CD4-positive, alpha-beta T cell (primary cell): ENCODE measurements at regions not wholly inside any gene's neighbourhood (a gene's known extent, or its start where the extent isn't known, plus 50 kb on each side); places are given as distances from the start of the nearest gene placed in this dataset.

Source experiments
- ATAC-seq: fragments of 200-7000 bp; cut with Tn5 transposase; one replicate; pipeline ENCODE4 v1.10.0; 2022; ENCODE audit warnings: mild to moderate bottlenecking; ENCODE audit not compliant: poor library complexity
- CTCF ChIA-PET: fragments of 350-600 bp; sonication (Branson Sonifier 250); formaldehyde crosslinking; loops from one replicate; lab custom pipeline; 2021; ENCODE audit warnings: antibody characterized with exemption, inconsistent platforms; lab: Charles Lee
- POLR2A ChIA-PET: fragments of 350-600 bp; sonication (Branson Sonifier 250); formaldehyde crosslinking; loops from one replicate; lab custom pipeline; 2021; ENCODE audit warnings: antibody characterized with exemption, inconsistent platforms; lab: Charles Lee
- DNase-seq, 14 experiments: peaks; one replicate each; pipeline ENCODE4 v3.0.0-alpha.2; 2013 to 2020; ENCODE audit warnings: mixed read lengths in 2 of 14
- H3K27ac ChIP-seq, 2 donors: one replicate each; pipeline versions ENCODE4 v1.5.1 to v1.7.0; 2013; ENCODE audit warnings: low read length in 2 of 2, low read depth in 1 of 2, mild to moderate bottlenecking in 1 of 2
- H3K27me3 ChIP-seq, 2 experiments: 1 replicate in 1 of 2; 2 replicates in 1 of 2; pipeline versions ENCODE4 v1.6.1 to v1.7.0; 2013; ENCODE audit warnings: low read length in 2 of 2, control low read depth in 1 of 2, mild to moderate bottlenecking in 1 of 2, moderate library complexity in 1 of 2; ENCODE audit not compliant: insufficient read depth in 2 of 2, control insufficient read depth in 1 of 2
- H3K36me3 ChIP-seq: one replicate; pipeline ENCODE4 v1.6.1; 2013; ENCODE audit warnings: low read length, control low read depth; ENCODE audit not compliant: insufficient read depth
- H3K4me1 ChIP-seq: one replicate; pipeline ENCODE4 v1.6.1; 2013; ENCODE audit warnings: low read length, control low read depth; ENCODE audit not compliant: insufficient read depth
- H3K4me3 ChIP-seq: one replicate; pipeline ENCODE4 v1.5.1; 2013; ENCODE audit warnings: mild to moderate bottlenecking, low read length, moderate library complexity
- H3K9me3 ChIP-seq, 2 experiments: 1 replicate in 1 of 2; 2 replicates in 1 of 2; pipeline versions ENCODE4 v1.6.1 to v1.7.0; 2013; ENCODE audit warnings: low read length in 2 of 2, mild to moderate bottlenecking in 2 of 2, control low read depth in 1 of 2, moderate library complexity in 1 of 2; ENCODE audit not compliant: control insufficient read depth in 1 of 2, insufficient read depth in 1 of 2
- H3K27ac Mint-ChIP-seq: one replicate; pipeline ENCODE4 v1.8.0; 2020; ENCODE audit warnings: mixed read lengths
- H3K27me3 Mint-ChIP-seq: one replicate; pipeline ENCODE4 v1.8.0; 2021; ENCODE audit warnings: mixed read lengths
- H3K36me3 Mint-ChIP-seq: one replicate; pipeline ENCODE4 v1.8.0; 2021; ENCODE audit warnings: low read depth, mixed read lengths
- H3K4me1 Mint-ChIP-seq: one replicate; pipeline ENCODE4 v1.8.0; 2021; ENCODE audit warnings: low read depth, mixed read lengths
- H3K4me3 Mint-ChIP-seq: one replicate; pipeline ENCODE4 v1.8.0; 2020; ENCODE audit warnings: mild to moderate bottlenecking, mixed read lengths
- H3K9me3 Mint-ChIP-seq: one replicate; pipeline ENCODE4 v1.8.0; 2020; ENCODE audit warnings: mixed read lengths
- intact Hi-C, 2 experiments: fragments of 100-400 bp; cut with DNase I in 1 of 2; cut with micrococcal nuclease in 1 of 2; formaldehyde crosslinking; loops; one replicate each; pipeline versions ENCODE4 v1.15.1 to v1.9.0; 2023 to 2025; cut with DNase I, micrococcal nuclease
- TF ChIP-seq, protein P1 (sequence below): fragments of 200-600 bp; IDR thresholded peaks from one replicate; pipeline ENCODE4 v1.8.0; 2022; ENCODE audit warnings: antibody characterized with exemption, mild to moderate bottlenecking

- no peak overlapping the region for H3K27ac Mint-ChIP-seq
- CTCF ChIA-PET, result no interaction called here
- no peak for ATAC-seq
Measured at GRCh38 chr6:124903797-124904196, 58.4 kb upstream of the RNF217 start.

GRCh38 chr6:124907596-124907995 lies 54.6 kb upstream of the RNF217 start:
- no peaks in the 10 kb centered on the region for H3K9me3 Mint-ChIP-seq
- no peaks in the 10 kb centered on the region for H3K9me3 ChIP-seq
- no peaks in the 10 kb centered on the region for H3K4me1 ChIP-seq
- H3K36me3 ChIP-seq, result no peaks in the 10 kb centered on the region
- CTCF ChIA-PET, result no interaction called here
- intact Hi-C loops, result no loop called here
- H3K4me3 Mint-ChIP-seq, result no peak overlapping the region
- no peaks in the 10 kb centered on the region for H3K36me3 Mint-ChIP-seq
- no peak overlapping the region for H3K4me3 ChIP-seq
- DNase-seq (no peak), ATAC-seq (no peak)
- H3K27ac Mint-ChIP-seq, result no peak overlapping the region
- TF ChIP-seq, protein P1, sequence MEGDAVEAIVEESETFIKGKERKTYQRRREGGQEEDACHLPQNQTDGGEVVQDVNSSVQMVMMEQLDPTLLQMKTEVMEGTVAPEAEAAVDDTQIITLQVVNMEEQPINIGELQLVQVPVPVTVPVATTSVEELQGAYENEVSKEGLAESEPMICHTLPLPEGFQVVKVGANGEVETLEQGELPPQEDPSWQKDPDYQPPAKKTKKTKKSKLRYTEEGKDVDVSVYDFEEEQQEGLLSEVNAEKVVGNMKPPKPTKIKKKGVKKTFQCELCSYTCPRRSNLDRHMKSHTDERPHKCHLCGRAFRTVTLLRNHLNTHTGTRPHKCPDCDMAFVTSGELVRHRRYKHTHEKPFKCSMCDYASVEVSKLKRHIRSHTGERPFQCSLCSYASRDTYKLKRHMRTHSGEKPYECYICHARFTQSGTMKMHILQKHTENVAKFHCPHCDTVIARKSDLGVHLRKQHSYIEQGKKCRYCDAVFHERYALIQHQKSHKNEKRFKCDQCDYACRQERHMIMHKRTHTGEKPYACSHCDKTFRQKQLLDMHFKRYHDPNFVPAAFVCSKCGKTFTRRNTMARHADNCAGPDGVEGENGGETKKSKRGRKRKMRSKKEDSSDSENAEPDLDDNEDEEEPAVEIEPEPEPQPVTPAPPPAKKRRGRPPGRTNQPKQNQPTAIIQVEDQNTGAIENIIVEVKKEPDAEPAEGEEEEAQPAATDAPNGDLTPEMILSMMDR, result no peak
- POLR2A ChIA-PET, result no interaction called here
- H3K27ac ChIP-seq, result no peak overlapping the region
- no peaks in the 10 kb centered on the region for H3K4me1 Mint-ChIP-seq
- no peaks in the 10 kb centered on the region for H3K27me3 ChIP-seq
- H3K27me3 Mint-ChIP-seq, result no peaks in the 10 kb centered on the region

More at GRCh38 chr6:124903797-124904196, 58.4 kb upstream of the RNF217 start:
- Mint-ChIP-seq H3K4me1 (no peaks in the 10 kb centered on the region), H3K9me3 (no peaks in the 10 kb centered on the region), H3K36me3 (no peaks in the 10 kb centered on the region), H3K27me3 (no peaks in the 10 kb centered on the region), H3K4me3 (no peak overlapping the region)
- DNase-seq, result no peak
- H3K27me3 ChIP-seq, result no peaks in the 10 kb centered on the region
- TF ChIP-seq, protein P1, result no peak
- POLR2A ChIA-PET, result no interaction called here
- H3K36me3 ChIP-seq, result no peaks in the 10 kb centered on the region
- intact Hi-C loops, result no loop called here
- H3K4me1 ChIP-seq, result no peaks in the 10 kb centered on the region
- H3K9me3 ChIP-seq, result no peaks in the 10 kb centered on the region
- H3K4me3 ChIP-seq, result no peak overlapping the region
- no peak overlapping the region for H3K27ac ChIP-seq
